PFSK-1 (cell line): ENCODE measurements at regions not wholly inside any gene's neighbourhood (a gene's known extent, or its start where the extent isn't known, plus 50 kb on each side); places are given as distances from the start of the nearest gene placed in this dataset.

ENCODE experiments used
- FOXP2 ChIP-seq: optimal IDR thresholded peaks from 2 replicates; pipeline ENCODE3; 2011; ENCODE audit warnings: borderline replicate concordance, control low read depth, inconsistent platforms; ENCODE audit not compliant: insufficient read depth; ENCODE audit errors: extremely low read length, extremely low read depth
- POLR2AphosphoS5 ChIP-seq: IDR thresholded peaks from 2 replicates; pipeline ENCODE4 v1.6.1; 2012; ENCODE audit warnings: low read depth, mild to moderate bottlenecking, control low read depth, low read length, moderate library complexity
- SIN3A ChIP-seq: IDR thresholded peaks from 2 replicates; pipeline ENCODE4 v1.6.1; 2012; ENCODE audit warnings: mild to moderate bottlenecking, low read length, moderate library complexity, borderline replicate concordance; ENCODE audit not compliant: insufficient read depth
- TAF1 ChIP-seq: IDR thresholded peaks from 2 replicates; pipeline ENCODE4 v1.6.1; 2012; ENCODE audit warnings: low read length, control low read depth, borderline replicate concordance; ENCODE audit not compliant: insufficient read depth
- TF ChIP-seq, protein P1 (sequence below), 2 experiments: IDR thresholded peaks; 2 replicates each; pipeline versions ENCODE4 v1.6.1 to v1.8.0; 2011 to 2012; ENCODE audit warnings: low read depth in 2 of 2, low read length in 2 of 2, control low read depth in 1 of 2, inconsistent platforms in 1 of 2, mild to moderate bottlenecking in 1 of 2, moderate library complexity in 1 of 2; ENCODE audit not compliant: insufficient read depth in 1 of 2

- TF ChIP-seq POLR2AphosphoS5 (no peak), FOXP2 (no peak), SIN3A (no peak), TAF1 (no peak)
- TF ChIP-seq, protein P1, sequence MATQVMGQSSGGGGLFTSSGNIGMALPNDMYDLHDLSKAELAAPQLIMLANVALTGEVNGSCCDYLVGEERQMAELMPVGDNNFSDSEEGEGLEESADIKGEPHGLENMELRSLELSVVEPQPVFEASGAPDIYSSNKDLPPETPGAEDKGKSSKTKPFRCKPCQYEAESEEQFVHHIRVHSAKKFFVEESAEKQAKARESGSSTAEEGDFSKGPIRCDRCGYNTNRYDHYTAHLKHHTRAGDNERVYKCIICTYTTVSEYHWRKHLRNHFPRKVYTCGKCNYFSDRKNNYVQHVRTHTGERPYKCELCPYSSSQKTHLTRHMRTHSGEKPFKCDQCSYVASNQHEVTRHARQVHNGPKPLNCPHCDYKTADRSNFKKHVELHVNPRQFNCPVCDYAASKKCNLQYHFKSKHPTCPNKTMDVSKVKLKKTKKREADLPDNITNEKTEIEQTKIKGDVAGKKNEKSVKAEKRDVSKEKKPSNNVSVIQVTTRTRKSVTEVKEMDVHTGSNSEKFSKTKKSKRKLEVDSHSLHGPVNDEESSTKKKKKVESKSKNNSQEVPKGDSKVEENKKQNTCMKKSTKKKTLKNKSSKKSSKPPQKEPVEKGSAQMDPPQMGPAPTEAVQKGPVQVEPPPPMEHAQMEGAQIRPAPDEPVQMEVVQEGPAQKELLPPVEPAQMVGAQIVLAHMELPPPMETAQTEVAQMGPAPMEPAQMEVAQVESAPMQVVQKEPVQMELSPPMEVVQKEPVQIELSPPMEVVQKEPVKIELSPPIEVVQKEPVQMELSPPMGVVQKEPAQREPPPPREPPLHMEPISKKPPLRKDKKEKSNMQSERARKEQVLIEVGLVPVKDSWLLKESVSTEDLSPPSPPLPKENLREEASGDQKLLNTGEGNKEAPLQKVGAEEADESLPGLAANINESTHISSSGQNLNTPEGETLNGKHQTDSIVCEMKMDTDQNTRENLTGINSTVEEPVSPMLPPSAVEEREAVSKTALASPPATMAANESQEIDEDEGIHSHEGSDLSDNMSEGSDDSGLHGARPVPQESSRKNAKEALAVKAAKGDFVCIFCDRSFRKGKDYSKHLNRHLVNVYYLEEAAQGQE (IDR thresholded peaks at IDR 0.05; ENCODE audit: insufficient read depth in 1 of 2, low read depth in 2 of 2, low read length in 2 of 2): no peak
Measured at GRCh38 chr15:69852482-69852881, 245.2 kb downstream of the TLE3 start.

DNA sequence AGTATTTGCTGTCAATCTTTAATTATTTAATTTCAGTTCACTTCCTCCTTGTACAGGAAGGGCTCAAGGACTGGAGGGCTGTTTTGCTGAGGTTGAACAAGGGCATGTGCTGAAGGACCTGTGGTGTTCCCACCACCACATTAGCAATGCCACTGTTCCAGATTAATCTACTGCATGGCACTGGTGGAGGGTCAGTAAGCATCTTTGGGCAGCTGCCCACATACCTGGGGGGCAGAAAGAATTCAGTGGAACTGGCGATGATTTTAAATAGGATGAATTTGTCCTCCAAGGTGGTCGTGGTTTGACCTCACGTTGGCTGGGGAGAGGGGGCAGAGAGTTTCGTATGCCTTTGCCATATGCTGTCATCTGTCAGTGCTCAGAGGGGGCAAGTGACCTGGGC, 244.8 kb downstream of the TLE3 start:
- TF ChIP-seq, protein P1 (IDR thresholded peaks at IDR 0.05; ENCODE audit: insufficient read depth in 1 of 2, low read depth in 2 of 2, low read length in 2 of 2): no peak
- TF ChIP-seq FOXP2 (no peak), POLR2AphosphoS5 (no peak), SIN3A (no peak), TAF1 (no peak)

DNA sequence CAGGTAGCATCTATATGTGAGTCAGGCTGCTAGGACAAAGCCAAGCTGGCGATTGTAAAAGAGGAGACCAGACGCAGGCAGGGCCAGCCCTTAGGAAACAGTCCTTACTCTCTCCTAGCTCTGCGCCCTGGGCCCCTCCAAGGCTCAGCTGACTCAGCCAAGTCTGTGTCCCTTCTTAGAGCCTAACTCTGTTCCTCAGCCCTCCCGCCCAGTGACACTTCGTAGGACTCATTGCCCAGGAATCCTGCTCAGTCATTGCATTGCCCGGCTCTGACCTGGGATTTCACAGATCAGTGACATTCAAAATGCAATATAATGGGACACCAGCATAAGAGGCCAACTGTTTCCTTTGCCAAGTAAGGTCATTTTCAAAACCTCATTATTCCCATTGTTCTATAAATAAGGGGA, 244.2 kb downstream of the TLE3 start:
- TF ChIP-seq, protein P1 (IDR thresholded peaks at IDR 0.05; ENCODE audit: insufficient read depth in 1 of 2, low read depth in 2 of 2, low read length in 2 of 2): no peak
- TF ChIP-seq POLR2AphosphoS5 (no peak), SIN3A (no peak), TAF1 (no peak), FOXP2 (no peak)

DNA sequence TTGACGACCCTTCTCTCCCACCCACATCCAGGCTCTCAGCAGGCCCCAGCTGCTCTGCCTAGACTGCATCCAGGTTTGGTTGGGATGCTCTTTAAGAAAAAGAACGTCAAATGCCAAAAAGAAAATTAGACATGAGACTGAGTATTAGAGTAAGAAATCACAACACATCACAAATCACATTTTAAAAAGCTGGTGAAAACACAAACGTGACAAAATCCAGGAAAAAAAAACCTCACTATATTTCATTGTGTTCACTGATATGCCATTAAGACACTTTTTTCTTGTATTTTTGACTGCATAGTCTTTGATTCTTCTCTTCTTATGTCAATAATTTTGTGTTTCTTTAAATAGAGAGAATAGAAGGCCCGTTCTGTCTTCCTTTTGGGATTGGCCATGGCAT, 243.7 kb downstream of the TLE3 start:
- TF ChIP-seq, protein P1 (IDR thresholded peaks at IDR 0.05; ENCODE audit: insufficient read depth in 1 of 2, low read depth in 2 of 2, low read length in 2 of 2): no peak
- TF ChIP-seq TAF1 (no peak), FOXP2 (no peak), SIN3A (no peak), POLR2AphosphoS5 (no peak)

GRCh38 chr15:69854521-69855181, 243.1 kb downstream of the TLE3 start:
- no peak for TF ChIP-seq POLR2AphosphoS5
- no peak for TF ChIP-seq SIN3A
- no peak for TF ChIP-seq TAF1
- TF ChIP-seq, protein P1 (IDR thresholded peaks at IDR 0.05; ENCODE audit: insufficient read depth in 1 of 2, low read depth in 2 of 2, low read length in 2 of 2): no peak
- TF ChIP-seq FOXP2: no peak
